Gastroesophageal sphincter (tissue), 4 donors: ENCODE measurements at regions not wholly inside any gene's neighbourhood (a gene's known extent, or its start where the extent isn't known, plus 50 kb on each side); places are given as distances from the start of the nearest gene placed in this dataset.

Source experiments
- ATAC-seq: fragments of 150-250 bp; one replicate; pipeline ENCODE4 v1.9.1; 2016; ENCODE audit warnings: mild to moderate bottlenecking, moderate library complexity
- H3K27ac ChIP-seq, 4 donors: fragments of 200-600 bp; sonication (generic) in 3 of 4; 1 replicate in 3 of 4; 2 replicates in 1 of 4; pipeline ENCODE4 v1.5.1; 2016 to 2019
- H3K27me3 ChIP-seq: fragments of 200-600 bp; sonication (generic); one replicate; pipeline ENCODE4 v1.5.1; 2019
- H3K36me3 ChIP-seq, 2 donors: fragments of 200-600 bp; sonication (generic); one replicate each; pipeline ENCODE4 v1.5.1; 2019; ENCODE audit warnings: control low read depth in 1 of 2
- H3K4me1 ChIP-seq, 3 donors: fragments of 200-600 bp; sonication (generic); 1 replicate in 2 of 3; 2 replicates in 1 of 3; pipeline ENCODE4 v1.5.1; 2016 to 2019; ENCODE audit warnings: control low read depth in 2 of 3
- H3K4me3 ChIP-seq, 2 donors: fragments of 200-600 bp; sonication (generic); one replicate each; pipeline ENCODE4 v1.5.1; 2019; ENCODE audit warnings: mild to moderate bottlenecking in 1 of 2, moderate library complexity in 1 of 2
- H3K9me3 ChIP-seq, 3 donors: fragments of 200-600 bp; sonication (generic); one replicate each; pipeline ENCODE4 v1.5.1; 2017 to 2019; ENCODE audit warnings: control low read depth in 2 of 3
- CTCF ChIP-seq, 4 experiments: fragments of 200-600 bp in 2 of 4; fragments of 450-650 bp in 2 of 4; sonication (generic) in 1 of 4; IDR thresholded peaks; one replicate each; pipeline ENCODE4 v1.5.1; 2017 to 2019; ENCODE audit warnings: antibody characterized with exemption in 4 of 4, mild to moderate bottlenecking in 2 of 4, moderate library complexity in 2 of 4
- EP300 ChIP-seq: sonication (generic); formaldehyde crosslinking; IDR thresholded peaks from one replicate; pipeline ENCODE4 v1.6.1; 2017; ENCODE audit warnings: antibody characterized with exemption, mild to moderate bottlenecking
- POLR2A ChIP-seq, 2 donors: fragments of 450-650 bp; IDR thresholded peaks; one replicate each; pipeline ENCODE4 v1.6.1; 2017; ENCODE audit warnings: antibody characterized with exemption in 2 of 2, mild to moderate bottlenecking in 2 of 2, moderate library complexity in 1 of 2
- POLR2AphosphoS5 ChIP-seq: sonication (generic); formaldehyde crosslinking; IDR thresholded peaks from one replicate; pipeline ENCODE4 v1.6.1; 2017; ENCODE audit warnings: antibody characterized with exemption
- WGBS, 2 donors: methylation state at CpG; one replicate each; pipeline ENCODE4 v1.1.5; 2018; ENCODE audit warnings: low coverage in 1 of 2; 5-methylcytosine and 5-hydroxymethylcytosine counted together

- Histone ChIP-seq H3K36me3 (no peaks in the 10 kb centered on the region), H3K9me3 (no peaks in the 10 kb centered on the region), H3K4me1 (peaks cover 0 to 13% (median 0%) of the 10 kb centered on the region in 3 donors), H3K4me3 (no peak overlapping the region), H3K27ac (no peak overlapping the region), H3K27me3 (no peaks in the 10 kb centered on the region)
- TF ChIP-seq POLR2A (IDR thresholded peaks at IDR 0.05) (no peak), POLR2AphosphoS5 (no peak), EP300 (no peak), CTCF (IDR thresholded peaks at IDR 0.05) (no peak)
- whole genome bisulfite sequencing, 2 donors, result 75 to 85% methylated on average over 3 to 9 of the region's 12 CpGs
- ATAC-seq, result no peak
Measured at GRCh38 chrX:39650768-39651347, 446.9 kb downstream of the BCOR start.

GRCh38 chrX:39652336-39652735, 445.4 kb downstream of the BCOR start:
- no peaks in the 10 kb centered on the region for H3K9me3 ChIP-seq
- H3K27ac ChIP-seq, result no peak overlapping the region
- 62 to 64% methylated on average over 2 to 5 of the region's 5 CpGs for WGBS, 2 donors
- no peak overlapping the region for H3K4me3 ChIP-seq
- peaks cover 0 to 13% (median 0%) of the 10 kb centered on the region in 3 donors for H3K4me1 ChIP-seq
- no peaks in the 10 kb centered on the region for H3K27me3 ChIP-seq
- no peaks in the 10 kb centered on the region for H3K36me3 ChIP-seq
- no peak for TF ChIP-seq POLR2A (IDR thresholded peaks at IDR 0.05)
- peak in 1 of 4 experiments; percentile 38 for TF ChIP-seq CTCF (IDR thresholded peaks at IDR 0.05)
- ATAC-seq, result no peak

- Histone ChIP-seq H3K4me3 (no peak overlapping the region), H3K27ac (no peak overlapping the region), H3K27me3 (no peaks in the 10 kb centered on the region), H3K9me3 (no peaks in the 10 kb centered on the region), H3K4me1 (peaks cover 0 to 11% (median 0%) of the 10 kb centered on the region in 3 donors), H3K36me3 (no peaks in the 10 kb centered on the region)
- TF ChIP-seq CTCF (IDR thresholded peaks at IDR 0.05), result no peak
- TF ChIP-seq POLR2A (IDR thresholded peaks at IDR 0.05), result no peak
- no peak for TF ChIP-seq EP300
- no peak for TF ChIP-seq POLR2AphosphoS5
- 0% methylated on average over 1 of the region's 10 CpGs; no CpG with 5 or more reads in 1 of the 2 donors for WGBS, 2 donors
- no peak for ATAC-seq
Measured at GRCh38 chrX:39653691-39654090, 444.1 kb downstream of the BCOR start.

- no peak overlapping the region for H3K4me3 ChIP-seq
- WGBS, 2 donors, result 70 to 73% methylated on average over 8 to 14 of the region's 16 CpGs
- H3K27ac ChIP-seq, result peak overlapping the region in 1 of 4 donors; percentile 5
- no peaks in the 10 kb centered on the region for H3K27me3 ChIP-seq
- no peak for TF ChIP-seq EP300
- TF ChIP-seq CTCF (IDR thresholded peaks at IDR 0.05), result no peak
- no peak for TF ChIP-seq POLR2AphosphoS5
- no peak for TF ChIP-seq POLR2A (IDR thresholded peaks at IDR 0.05)
- ATAC-seq, result no peak
- H3K9me3 ChIP-seq, result no peaks in the 10 kb centered on the region
- H3K4me1 ChIP-seq, result peaks cover 0 to 4% (median 0%) of the 10 kb centered on the region in 3 donors
- no peaks in the 10 kb centered on the region for H3K36me3 ChIP-seq
Measured at GRCh38 chrX:39654183-39654925, 443.4 kb downstream of the BCOR start.

- no peak for ATAC-seq
- H3K27me3 ChIP-seq, result no peaks in the 10 kb centered on the region
- no peak for TF ChIP-seq CTCF (IDR thresholded peaks at IDR 0.05)
- WGBS, 2 donors, result 82 to 100% methylated on average over 1 to 3 of the region's 3 CpGs
- no peak overlapping the region for H3K4me3 ChIP-seq
- H3K36me3 ChIP-seq, result no peaks in the 10 kb centered on the region
- no peaks in the 10 kb centered on the region for H3K4me1 ChIP-seq
- no peaks in the 10 kb centered on the region for H3K9me3 ChIP-seq
- no peak overlapping the region for H3K27ac ChIP-seq
Measured at GRCh38 chrX:39654952-39655351, 442.8 kb downstream of the BCOR start.
